ENCODE measurements at regions not wholly inside any gene's neighbourhood (a gene's known extent, or its start where the extent isn't known, plus 50 kb on each side); places are given as distances from the start of the nearest gene placed in this dataset.

- TF ChIP-seq CTCF (IDR thresholded peaks at IDR 0.05) (no peak), EZH2 (IDR thresholded peaks at IDR 0.05) (no peak), EZH2phosphoT487 (IDR thresholded peaks at IDR 0.05) (no peak)
These were observed 57.8 kb upstream of the BCL11B start for GRCh38 chr14:99329711-99330315.

All from neural progenitor cell (in vitro differentiated cells).